Islet of Langerhans (tissue), 1 donor: ENCODE measurements at regions not wholly inside any gene's neighbourhood (a gene's known extent, or its start where the extent isn't known, plus 50 kb on each side); places are given as distances from the start of the nearest gene placed in this dataset.

Experiments used
- FAIRE-seq: peaks from one replicate; lab custom pipeline; 2011; peaks lifted over from hg19 to GRCh38; lab: Jason Lieb, UNC

GRCh38 chr2:129761569-129762021 is 217.9 kb upstream of the RAB6C start:
- no peak for FAIRE-seq

GRCh38 chr2:129762386-129763189 is 216.9 kb upstream of the RAB6C start:
- FAIRE-seq = no peak

GRCh38 chr2:129763190-129763846 is 216.1 kb upstream of the RAB6C start:
- no peak for FAIRE-seq

GRCh38 chr2:129763966-129764365 is 215.5 kb upstream of the RAB6C start:
- no peak for FAIRE-seq

- FAIRE-seq = no peak
Observed at GRCh38 chr2:129764376-129765325, 214.8 kb upstream of the RAB6C start.

GRCh38 chr2:129765326-129765677 is 214.2 kb upstream of the RAB6C start:
- no peak for FAIRE-seq

DNA sequence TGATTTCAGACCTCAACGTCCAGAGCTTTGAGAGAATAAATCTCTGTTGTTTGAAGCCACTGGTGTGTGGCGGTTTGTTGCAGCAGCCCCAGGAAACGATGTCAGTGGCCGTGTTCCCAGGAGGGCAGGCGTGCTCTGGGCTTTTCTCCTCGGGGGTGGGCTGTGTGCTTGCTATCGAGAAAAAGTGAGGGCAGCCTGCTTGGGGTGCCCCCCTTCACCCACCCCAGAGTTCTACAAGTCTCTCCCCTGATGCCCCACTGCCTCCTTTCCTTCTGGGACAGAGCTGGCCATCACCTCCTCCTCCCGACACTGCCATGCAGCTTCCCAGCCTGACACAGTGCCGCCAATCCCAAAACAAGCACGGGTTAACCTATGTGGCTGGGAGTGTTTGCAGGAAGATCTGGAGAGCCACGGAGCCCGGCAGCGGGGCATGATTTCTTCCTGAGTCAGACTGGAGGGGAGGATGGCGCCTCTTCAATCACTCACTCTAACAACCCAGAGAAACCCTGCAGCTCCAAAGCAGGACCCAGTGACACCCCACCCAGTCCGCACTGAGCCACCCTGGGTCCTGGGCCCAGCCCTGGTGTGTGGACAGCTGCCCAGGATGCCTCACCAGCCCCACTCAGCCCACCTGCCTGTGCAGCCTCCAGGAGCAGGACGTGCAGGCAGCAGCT is 213.7 kb upstream of the RAB6C start:
- FAIRE-seq = no peak

DNA sequence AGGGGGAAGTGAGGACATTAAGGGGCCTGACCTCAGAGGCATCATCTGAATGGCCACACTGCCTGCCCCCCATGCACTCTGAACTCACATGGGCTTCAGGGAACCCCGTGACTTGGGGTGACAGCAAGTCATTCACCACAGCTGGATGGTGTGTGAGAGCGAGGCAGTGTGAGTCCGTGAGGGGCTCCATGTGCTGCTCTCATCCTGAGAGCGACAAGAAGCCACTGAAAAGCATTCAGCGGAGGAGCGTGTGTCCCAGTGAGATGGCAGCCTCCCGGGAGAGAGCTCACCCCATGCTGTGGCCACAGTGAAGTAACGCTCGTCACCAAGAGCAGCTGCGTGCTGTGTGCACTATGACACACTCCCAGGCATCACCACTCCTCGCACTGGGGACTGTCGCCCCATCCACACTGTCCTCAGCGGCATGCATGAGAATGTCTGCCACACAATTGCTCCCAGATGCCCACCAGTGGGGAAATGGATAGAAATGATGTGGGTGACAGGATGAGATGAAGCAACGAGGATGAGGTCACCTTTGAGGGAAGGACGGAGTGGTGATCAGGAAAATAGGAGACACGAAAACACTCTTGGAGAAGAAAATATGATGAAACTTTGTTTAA is 213.0 kb upstream of the RAB6C start:
- no peak for FAIRE-seq

DNA sequence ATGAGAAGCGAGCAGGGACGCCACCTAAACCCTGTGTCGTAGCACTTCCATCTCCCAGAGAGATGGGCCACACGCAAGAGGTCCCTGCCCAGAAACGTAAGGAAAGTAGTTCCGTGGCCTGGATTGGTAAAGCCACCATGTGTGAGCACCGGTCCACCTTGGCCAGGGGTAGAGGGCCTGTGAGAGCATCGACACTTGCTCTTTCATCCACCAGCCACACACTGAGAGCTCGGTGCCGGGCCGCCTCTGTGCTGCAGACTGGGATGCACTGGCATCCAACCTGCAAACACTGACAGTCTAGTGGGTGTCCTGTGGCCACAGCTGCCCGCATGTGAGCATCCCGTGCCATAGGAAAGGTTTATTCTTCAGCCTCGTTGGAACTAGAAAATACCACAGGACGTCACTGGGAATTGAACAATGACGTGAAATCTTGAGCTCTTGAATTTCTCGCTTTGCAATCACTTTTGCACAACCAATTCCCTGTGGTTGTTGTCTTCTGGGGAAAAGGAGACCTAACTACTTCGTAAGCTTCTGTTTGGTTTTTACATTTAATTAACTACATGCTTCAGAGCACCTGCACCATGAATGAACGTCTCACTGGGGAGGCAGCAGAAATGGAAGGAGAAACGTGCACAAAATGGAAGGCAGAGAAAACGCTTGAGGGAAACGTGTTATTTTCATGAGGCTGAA is 212.0 kb upstream of the RAB6C start:
- no peak for FAIRE-seq

GRCh38 chr2:129768036-129768386 is 211.5 kb upstream of the RAB6C start:
- no peak for FAIRE-seq

- no peak for FAIRE-seq
Observed at GRCh38 chr2:129768485-129769184, 210.8 kb upstream of the RAB6C start.

GRCh38 chr2:129769185-129769991 is 210.1 kb upstream of the RAB6C start:
- FAIRE-seq = no peak

DNA sequence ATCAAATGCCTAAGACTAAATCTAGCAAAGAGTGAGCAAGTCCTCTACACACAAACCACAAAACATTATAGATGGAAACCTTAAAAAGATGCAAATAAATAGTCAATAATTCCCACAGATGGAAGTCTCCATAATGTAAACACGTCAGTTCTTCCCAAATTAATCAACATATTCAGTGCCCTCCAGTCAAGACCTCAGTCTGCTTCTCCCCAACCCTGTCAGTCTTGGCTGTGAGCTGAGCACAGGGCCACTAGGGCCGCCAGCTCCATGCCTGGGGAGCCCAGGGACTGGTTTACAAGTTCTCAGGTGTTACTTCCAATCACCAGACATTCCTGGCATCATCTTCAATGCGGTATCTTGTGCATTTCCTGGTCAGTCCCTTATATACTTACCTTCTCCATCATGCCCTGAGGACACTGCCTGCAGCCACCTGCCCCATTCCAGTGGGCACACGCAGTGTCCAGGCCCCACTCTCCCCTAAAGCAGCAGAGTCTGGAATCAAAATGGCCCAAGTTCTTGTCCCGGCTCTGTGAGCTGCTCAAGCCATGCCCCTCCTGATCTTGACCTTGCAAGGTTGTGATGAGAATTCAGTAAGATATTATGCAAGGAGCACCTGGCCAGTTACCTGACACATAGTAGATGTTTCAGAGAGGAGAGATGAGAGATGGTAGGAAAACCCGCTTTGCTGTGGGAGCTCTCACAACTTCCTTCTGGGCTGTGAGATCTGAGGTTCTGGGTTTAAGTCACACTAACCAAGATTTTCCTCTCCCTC is 207.9 kb upstream of the RAB6C start:
- no peak for FAIRE-seq

GRCh38 chr2:129772190-129772579 is 207.3 kb upstream of the RAB6C start:
- no peak for FAIRE-seq

GRCh38 chr2:129775952-129776653 is 203.4 kb upstream of the RAB6C start:
- FAIRE-seq = no peak

DNA sequence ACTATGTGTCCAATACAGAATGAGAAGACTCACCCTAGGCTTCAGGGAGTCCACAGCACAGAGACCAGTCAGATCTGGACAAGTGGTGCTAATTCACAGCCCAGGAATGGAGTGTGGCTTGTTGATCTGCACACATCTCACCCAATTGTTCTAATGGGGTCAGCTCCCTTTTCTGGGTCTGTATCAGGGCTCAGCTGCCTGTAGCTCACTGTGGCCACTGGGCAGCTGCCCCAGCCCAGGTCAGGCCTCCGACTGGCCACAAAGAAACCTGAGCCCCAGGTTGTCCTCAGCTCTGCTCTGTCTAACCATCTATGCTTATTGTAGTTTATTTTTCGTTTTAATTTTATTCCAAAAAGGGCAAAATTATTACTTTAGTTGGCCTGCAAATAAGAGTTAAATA is 202.3 kb upstream of the RAB6C start:
- FAIRE-seq = no peak

DNA sequence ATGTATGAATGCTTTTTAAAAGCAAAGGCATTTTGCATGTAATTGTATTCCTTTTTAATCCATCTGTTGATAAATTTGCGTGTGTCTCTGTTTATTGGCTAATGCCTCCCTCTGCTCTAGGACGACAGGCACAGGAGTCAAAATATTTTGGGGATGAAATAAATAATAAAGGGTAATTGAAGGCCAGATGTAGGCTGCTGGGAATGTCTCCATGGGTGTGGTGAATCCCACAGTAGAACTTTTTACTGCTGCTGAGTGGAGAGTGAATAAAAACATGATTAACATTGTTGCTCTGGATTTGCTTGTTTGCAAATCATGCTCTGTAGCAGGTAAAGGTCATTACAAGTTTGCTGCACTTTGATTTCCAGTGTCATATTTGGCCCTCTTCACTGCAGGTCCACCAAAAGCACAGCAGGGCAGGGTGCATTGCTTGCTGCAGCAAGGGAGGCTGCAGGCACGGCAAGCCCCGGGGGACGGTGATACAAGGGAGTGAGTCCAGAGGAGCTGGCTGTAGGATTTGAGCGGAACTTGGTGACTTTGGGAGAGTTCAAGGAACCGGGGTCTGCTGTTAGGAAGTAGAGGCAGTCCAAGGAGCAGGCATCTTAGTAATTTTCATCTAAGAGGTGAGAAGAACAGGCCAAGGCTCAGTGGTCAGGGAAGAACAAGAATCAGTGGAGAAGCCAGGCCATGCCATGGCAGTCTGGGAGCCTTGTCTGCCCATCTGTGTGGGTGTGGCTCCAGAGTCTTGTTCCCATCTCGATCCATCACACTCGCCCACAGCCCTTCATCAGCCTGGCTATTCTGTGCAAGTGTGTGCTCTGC is 201.5 kb upstream of the RAB6C start:
- FAIRE-seq = no peak

DNA sequence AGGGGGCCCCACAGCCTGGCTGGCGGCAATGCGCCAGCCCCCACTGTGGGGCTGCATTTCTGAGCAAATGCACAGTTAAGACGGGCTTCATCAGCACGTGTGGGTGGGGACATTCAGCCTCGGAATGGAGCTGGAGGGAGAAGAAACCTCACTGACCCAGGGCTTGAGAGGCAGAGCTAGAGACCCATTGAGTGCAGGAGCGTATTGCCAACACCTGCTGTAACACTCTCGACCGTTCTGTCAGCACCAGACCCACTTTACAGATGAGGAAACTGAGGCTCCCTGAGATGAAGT is 200.9 kb upstream of the RAB6C start:
- no peak for FAIRE-seq
